GM12873 (cell line): ENCODE measurements at regions not wholly inside any gene's neighbourhood (a gene's known extent, or its start where the extent isn't known, plus 50 kb on each side); places are given as distances from the start of the nearest gene placed in this dataset.

Experiments used
- TF ChIP-seq, protein P1 (sequence below): IDR thresholded peaks from 2 replicates; pipeline ENCODE4 v1.5.1; 2012; ENCODE audit warnings: low read depth, mild to moderate bottlenecking, moderate library complexity, low read length, control low read depth; ENCODE audit not compliant: insufficient read depth; ENCODE audit errors: missing control alignments

DNA sequence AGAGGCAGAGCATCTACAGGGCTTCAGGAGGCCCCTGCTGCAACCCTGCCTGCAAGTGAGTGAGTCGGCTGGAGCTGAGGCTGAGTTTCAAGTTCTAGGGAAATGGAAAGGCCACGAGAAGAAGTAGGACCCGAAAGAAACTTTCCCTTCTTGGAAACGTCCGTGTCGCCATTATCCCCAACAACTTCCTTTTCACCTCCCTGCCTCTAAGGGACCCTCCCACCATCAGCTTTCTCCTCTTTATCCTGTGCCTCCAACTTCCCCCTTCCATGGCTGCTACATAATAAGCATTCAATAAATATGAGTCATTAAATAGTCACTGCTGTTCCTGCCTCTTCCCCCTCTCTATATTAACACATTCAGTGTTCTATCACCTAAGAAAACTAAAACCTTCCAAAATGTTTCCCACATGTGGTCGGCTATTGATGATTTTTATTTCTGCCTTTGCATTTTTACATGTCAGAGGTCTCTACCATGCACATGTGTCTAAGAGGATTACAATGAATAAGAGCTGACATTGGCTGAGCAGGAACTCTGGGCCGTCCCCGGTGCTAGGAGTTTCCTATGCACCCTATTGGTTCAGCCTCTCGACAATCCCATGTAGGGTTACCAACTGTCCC lies 115.9 kb upstream of the TNRC6C start:
- TF ChIP-seq, protein P1, sequence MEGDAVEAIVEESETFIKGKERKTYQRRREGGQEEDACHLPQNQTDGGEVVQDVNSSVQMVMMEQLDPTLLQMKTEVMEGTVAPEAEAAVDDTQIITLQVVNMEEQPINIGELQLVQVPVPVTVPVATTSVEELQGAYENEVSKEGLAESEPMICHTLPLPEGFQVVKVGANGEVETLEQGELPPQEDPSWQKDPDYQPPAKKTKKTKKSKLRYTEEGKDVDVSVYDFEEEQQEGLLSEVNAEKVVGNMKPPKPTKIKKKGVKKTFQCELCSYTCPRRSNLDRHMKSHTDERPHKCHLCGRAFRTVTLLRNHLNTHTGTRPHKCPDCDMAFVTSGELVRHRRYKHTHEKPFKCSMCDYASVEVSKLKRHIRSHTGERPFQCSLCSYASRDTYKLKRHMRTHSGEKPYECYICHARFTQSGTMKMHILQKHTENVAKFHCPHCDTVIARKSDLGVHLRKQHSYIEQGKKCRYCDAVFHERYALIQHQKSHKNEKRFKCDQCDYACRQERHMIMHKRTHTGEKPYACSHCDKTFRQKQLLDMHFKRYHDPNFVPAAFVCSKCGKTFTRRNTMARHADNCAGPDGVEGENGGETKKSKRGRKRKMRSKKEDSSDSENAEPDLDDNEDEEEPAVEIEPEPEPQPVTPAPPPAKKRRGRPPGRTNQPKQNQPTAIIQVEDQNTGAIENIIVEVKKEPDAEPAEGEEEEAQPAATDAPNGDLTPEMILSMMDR = no peak

DNA sequence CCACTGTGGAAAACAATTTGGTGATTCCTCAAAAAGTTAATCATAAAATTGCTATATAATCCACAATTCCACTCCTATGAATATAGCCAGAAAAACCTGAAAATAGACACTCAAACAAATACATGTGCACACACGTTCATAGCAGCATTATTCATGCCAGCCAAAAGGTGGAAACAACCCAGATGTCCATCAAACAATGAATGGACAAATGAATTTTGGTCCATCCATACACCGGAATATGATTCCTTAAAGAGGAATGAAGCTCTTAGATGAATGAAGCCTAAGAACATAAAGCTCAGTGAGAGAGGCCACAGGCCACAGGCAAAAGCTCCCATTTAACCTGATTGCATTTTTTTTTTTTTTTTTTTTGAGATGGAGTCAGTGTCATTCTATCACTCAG lies 114.6 kb upstream of the TNRC6C start:
- TF ChIP-seq, protein P1 = no peak

DNA sequence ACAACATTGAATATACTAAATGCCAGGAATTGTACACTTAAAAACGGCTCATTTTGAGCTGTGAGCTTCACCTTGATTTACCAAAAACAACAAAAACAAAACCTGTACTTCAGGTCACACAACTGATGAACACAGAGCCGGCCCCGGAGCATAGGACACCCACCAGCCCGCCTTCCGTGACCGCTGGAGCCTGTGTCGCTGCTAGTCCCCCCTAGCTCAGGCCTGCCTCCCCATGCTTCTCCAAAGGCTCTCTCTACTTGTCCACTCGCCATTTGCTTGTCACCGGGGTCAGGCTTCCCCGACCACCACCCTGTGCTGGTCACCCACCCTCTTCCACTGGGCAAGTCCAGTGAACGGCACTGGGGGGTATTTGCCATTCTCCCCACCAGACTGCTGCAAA lies 113.8 kb upstream of the TNRC6C start:
- TF ChIP-seq, protein P1 = no peak

DNA sequence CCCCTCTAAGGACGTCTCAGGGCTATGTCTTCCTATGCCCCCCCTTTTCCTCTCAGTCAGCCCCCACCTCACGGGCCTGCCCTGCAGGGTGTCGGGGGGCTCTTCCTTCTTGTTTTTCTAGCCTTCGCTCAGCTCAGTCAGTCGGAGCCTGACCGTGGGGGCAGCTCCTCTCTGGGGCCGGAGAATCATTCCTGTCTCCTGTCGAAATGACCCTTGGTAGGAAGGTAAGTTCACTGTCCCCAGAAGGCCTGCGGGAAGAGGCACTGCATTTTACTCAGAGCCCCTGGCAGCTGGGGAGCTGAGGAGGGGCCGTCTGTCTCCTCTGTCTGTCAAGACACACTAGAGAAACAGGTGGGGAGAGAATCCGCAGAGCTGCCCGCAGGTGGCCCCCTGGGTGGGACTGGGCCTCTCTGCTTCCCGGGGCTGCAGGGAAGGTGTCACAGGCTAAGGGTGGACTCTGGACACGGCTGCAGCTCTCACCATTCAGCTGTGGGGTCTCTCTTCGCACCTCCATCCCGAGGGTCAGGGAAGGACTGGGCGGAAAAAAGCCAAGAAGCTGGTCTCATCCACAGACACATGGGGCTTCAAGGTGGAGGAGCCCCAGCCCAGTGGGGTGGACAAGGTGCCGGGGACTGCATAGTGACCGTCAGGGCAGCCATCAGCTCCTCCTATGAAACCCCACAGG lies 112.8 kb upstream of the TNRC6C start:
- TF ChIP-seq, protein P1 = no peak

DNA sequence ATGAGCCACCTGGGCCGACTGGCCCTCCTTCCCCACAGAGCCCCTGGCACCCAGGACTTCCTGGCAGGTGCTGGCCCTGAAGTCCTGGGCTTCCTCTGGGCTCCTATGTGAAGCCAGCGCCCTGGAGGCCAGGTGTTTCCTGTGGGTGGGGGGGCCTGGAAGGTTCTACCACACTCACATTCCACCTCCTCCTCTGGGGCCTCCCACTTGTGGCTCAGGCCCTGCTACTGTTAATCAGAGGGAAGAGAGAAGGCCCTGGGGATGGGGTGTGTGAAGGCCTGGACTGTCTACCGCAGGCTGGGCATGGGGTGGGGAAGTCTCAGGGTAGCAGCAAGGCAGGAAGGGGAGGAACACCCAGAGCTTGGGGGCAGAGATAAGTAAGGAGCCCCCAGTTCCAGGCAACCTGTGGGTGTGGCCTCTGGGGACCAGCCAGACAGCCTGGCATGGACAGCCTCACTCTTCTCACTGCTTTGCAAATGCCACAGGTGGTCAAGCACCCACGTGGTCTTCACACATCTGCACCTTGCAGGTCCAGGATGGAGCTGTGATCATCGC lies 111.9 kb upstream of the TNRC6C start:
- TF ChIP-seq, protein P1 = no peak

DNA sequence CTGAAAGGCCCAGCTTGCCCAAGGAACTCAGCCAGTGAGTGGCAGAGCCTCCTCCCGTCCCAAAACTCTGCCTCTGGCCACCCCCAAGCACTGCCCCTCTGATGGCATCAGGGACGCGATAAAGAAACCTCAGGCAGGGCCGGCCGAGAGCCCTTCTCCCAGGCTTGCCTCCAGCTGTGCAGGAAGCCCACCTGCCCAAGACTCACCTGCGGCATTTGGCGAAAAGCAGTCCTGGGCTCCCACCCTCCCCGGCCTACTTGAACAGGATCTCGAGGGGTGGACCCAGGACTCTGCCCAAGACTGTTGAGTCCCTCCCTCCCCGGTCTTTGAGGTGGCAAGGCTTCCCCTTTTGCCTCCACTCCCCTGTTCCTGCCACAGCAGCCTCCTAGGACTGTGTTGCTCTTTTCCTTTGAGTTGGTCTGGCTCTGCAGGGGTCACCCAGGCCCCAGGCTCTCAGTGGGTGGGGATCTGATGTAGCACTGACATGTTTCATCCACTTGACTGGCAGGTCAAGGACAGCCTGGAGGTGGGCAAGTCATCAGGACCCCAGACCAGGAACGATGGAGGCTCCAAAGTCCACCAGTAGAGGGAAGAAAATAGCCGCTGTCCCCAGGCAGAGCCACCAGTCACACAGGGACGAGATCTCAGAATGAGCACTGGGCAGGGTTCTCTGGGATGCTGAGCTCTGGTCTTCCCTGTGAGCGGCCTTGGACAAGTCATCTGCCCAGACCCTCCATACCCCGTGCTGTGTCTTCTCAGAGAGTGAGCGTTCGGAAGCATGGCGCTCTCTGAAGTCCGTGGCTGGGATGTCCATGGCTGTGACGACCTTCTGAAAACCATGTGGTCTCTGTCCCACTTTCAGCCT lies 111.0 kb upstream of the TNRC6C start:
- TF ChIP-seq, protein P1 = no peak

DNA sequence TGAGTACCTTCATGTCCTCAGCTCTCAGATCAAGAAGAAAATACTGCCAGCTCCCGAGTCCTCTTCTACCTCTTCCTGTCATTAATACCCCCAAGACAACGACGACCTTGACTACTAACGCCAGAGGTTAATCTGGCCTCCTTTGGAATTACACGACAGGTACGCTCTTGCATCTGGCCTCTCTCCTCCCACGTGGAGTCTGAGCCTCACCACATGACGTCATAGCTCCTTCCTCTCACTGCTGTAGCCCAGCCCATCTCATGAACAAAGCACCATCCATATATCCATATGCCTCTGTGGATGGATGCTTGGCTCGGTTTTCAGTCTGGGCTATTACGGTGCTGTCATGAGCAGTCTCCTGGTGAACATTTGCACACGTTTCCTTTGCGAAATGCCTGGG lies 110.2 kb upstream of the TNRC6C start:
- TF ChIP-seq, protein P1 = no peak
